NCI-H2107 treated with DMSO at 0.1 percent for 48 hours (cell line): ENCODE measurements at regions not wholly inside any gene's neighbourhood (a gene's known extent, or its start where the extent isn't known, plus 50 kb on each side); places are given as distances from the start of the nearest gene placed in this dataset.
"Not testable (repeated sequence)": the region's sequence is repeated elsewhere in the genome, so short reads cannot be mapped to it uniquely, and the experiment has no call there.

ENCODE experiments used
- DNase-seq: peaks from one replicate; lab custom pipeline; 2025; ENCODE audit not compliant: unreplicated experiment; lab: John Stamatoyannopoulos, UW

DNA sequence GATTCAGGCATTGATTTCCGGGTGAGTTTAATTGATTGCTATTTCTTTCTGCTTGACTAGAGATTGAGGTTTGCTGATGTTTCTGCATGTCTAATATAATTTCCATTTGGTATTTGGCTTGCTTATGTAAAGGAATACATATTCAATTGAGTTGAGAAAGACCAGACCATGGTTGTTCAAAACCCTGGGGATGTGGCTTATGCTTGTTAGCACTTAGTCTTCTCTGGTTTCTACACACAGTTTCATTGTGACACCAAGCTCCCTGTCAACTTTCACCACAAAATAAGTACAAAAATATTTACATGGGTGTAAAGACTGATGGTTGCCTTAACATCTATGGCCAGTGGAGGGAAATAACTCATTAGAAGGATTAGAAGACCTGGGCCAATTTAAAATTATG, 209.6 kb downstream of the CDH26 start:
- DNase-seq: no peak

GRCh38 chr20:60168963-60169362, 210.7 kb downstream of the CDH26 start:
- no peak for DNase-seq

- DNase-seq: no peak
Measured at GRCh38 chr20:60170116-60170515, 211.9 kb downstream of the CDH26 start.

- no peak for DNase-seq
Measured at GRCh38 chr20:60171313-60171712, 213.1 kb downstream of the CDH26 start.

GRCh38 chr20:60171738-60172137, 213.5 kb downstream of the CDH26 start:
- DNase-seq: no peak

GRCh38 chr20:60172346-60172984, 214.2 kb downstream of the CDH26 start:
- no peak for DNase-seq

DNA sequence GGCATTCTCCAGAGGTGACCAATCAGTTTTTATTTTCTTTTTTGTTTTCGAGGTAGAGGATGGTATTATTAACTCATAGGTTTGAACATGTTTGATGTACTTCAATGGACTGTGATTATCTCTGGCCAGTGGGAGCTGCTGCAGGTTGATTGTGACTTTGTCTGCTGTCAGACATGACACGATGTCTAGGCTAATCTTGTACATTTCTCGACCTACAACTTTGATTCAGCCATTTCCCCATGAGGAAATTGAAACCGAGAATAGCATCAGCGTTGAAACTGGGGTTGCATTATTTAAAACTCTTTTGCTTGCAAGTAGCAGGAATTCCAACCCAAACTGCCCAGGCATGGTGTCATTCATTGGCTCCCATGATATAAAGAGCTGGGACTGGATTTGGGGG, 218.9 kb downstream of the CDH26 start:
- no peak for DNase-seq

DNA sequence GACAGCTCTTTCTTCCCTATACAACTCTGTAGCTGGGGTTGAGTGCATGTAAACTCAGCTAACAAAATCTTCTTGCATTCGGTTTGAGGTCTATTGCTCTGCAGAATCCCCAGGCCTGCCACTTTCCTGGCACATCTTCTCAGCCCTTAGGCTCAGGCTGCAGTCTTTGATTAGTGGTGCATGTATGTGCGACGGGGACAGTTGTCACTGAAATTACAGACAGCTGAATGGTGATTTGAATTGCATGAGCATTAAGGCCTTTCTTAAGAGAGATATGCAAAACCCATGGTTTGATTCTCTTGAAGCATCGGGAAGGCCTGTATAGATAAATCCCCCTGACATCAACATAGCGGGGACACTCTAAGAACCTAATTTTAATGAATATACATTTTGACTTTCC, 222.8 kb downstream of the CDH26 start:
- no peak for DNase-seq

DNA sequence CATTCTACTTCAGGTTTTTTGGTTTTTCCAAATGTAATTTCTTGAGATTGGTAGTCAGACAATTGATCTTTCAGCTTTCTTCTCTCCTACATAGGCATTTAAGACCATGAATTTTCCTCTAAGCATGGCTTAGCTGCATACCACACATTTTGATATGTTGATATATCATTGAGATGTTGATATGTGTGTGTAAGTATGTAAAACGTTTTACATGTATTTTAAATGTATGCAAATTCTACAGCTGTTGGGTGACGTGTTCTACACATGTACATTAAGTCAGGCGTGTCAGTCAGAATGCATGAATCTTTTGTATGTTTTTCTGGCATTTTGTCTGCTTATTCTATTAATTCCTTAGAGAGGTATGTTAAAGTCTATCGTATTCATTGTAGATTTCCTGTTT, 228.2 kb downstream of the CDH26 start:
- DNase-seq: no peak

- DNase-seq: no peak
Measured at GRCh38 chr20:60187683-60188082, 229.5 kb downstream of the CDH26 start.

DNA sequence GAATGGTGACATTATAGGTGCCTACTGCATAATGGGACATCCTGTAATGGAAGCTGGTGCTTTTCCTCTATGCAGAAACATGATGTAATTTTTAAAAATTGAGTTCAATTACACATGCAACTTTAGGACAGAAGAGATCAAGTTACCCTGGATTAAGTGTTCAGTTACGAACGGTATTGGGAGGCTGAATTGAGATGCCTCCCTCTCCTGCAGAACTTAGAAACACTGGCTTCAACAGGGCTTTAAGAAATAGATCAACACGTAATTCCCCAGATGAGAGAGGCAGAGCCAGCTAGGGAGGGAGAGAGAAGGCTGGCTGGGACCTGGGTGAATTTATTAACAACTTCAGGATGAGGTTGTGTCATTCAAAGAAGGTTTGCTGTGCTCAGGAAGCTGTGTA, 232.8 kb downstream of the CDH26 start:
- DNase-seq: peak; percentile 37

DNA sequence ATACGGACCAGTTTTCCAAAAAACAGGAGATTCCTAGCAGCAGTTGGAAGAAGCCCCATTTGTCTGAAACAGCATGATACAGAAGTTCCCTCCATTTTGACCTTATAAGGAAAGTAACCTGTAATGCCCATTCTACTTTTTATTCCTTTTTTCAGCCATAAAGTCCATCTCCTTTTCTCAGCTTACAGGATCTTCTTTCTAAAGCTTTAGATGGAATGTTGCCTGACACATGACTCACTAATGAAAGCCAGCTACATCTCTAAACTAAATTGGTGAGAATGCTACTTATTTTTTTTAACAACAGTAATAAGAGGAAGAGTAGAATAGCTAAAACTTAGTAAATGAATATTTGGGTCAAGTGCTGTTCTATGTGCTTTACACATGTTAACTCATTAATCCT, 234.1 kb downstream of the CDH26 start:
- no peak for DNase-seq

DNA sequence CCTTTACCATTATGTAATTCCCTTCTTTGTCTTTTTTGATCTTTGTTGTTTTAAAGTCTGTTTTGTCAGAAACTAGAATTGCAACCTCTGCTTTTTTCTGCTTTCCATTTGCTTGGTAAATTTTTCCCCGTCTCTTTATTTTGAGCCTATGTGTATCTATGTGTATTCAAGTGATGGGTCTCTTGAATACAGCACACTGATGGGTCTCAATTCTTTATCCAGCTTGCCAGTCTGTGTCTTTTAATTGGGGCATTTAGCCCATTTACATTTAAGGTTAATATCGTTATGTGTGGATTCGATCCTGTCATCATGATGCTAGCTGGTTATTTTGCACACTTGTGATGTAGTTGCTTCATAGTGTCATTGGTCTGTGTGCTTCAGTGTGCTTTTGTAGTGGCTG, 240.9 kb downstream of the CDH26 start:
- not testable (repeated sequence) for DNase-seq

GRCh38 chr20:60199866-60200265, 241.6 kb downstream of the CDH26 start:
- no peak for DNase-seq

GRCh38 chr20:60200305-60200918, 242.2 kb downstream of the CDH26 start:
- no peak for DNase-seq

- DNase-seq: no peak
Measured at GRCh38 chr20:60201198-60201835, 243.1 kb downstream of the CDH26 start.

- DNase-seq: no peak
Measured at GRCh38 chr20:60202046-60202445, 243.8 kb downstream of the CDH26 start.

DNA sequence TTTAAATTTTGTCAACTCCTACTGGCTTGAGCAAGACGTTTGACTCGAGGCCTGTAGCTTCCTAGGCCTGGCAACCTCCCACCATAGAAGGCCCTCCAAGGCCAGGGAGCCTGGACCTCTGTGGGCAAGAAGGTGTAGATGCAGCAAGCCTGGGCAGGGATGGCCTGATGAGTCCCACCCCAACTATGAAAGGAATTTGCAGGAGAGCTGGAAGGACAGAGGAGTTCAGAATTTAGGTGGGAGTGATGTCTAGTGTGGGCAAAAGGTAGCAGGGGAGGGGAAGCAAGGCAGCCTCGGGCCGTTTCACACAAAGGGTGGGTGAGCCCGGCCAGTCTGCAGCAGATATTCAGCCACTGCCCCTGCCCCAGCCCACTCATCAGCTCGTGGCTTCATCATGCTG, 245.2 kb downstream of the CDH26 start:
- DNase-seq: no peak

DNA sequence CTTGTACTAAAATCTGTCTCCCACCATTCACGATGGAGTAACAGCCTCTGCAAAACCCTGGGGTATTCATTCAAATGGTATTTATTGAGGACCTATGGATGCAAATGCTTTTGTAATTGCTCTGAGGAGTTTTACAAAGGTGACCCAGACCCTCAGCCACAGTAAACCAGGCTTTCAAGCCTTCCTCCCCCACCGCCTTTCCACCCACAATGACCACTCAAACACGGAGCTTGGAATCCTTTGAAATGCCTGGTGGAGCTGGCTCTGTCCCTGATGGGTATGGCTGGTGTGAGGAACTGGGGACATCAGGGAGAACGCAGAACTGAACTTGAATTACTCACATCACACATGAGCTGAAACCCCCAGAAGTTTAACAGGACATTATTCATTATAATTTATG, 246.4 kb downstream of the CDH26 start:
- no peak for DNase-seq

DNA sequence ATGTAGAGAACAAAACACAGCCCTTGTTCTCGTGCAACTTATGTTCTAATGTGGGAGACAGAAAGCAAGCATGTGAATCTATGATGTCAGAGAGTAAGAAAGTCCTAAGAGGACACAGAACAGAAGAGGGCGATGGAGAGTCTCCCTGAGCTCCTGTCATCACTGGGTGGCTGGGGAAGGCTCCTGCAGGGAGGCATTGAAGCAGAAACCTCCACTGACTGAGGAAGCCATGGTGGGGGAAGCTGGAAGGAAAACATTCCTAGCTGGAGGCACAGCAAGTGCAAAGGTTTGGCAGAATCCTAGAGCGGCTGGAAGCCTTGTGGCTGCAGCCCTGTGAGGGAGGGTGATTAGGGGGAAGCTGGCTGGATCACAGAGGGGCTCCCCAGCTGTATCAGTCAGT, 248.0 kb downstream of the CDH26 start:
- no peak for DNase-seq

DNA sequence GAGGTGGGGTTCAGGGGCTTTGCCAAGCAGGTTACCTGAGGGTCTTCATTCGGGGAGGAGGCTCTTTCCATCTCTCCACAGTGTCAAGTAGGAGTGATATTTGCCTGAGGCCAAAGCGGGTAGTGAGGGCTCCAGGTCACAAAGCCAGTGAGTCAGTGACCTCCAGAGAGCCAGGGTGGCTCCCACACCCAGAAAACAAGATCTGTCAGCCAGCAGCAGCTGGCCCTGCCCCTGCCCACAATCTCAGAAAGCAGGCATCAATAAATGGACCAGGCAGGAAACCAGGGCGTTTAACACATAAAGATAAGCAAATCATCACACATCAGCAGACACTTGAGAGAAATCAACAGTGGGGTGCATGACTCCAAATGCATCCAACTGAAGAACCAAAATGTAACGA, 250.8 kb downstream of the CDH26 start:
- no peak for DNase-seq

DNA sequence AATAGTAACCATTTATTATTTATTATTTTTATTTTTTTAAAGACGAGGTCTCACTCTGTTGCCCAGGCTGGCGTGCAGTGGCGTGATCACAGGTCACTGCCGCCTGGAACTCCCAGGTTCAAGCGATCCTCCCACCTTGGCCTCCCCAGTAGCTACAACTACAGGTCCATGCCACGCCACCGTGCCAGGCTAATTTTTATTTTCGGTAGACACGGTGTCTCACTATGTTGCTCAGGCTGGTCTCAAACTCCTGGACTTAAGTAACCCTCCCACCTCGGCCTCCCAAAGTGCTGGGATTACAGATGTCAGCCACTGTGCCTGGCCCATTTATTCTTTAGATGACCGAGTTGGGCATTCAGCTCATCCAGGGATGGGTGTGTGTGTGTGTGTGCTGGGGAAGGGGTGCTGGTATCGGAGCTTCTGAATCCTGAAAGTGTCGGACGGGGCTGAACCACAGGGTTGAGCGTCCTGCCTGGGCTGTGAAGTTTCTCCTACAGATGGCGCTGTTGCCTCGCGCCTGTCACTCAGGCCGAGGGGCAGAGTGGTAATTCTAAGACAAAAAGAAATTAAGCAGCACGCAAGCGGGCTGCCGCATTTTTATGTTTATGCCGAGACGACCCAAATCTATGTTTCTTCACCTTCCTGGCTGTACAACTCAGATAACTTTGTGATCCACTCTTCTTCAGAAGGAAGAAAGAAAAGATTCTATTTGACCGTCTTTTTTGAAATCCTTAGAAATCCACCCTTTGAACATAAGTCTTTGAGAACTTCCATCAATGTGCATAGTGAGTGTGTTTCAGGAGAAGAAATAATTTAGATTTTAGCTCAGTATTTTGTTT, 252.8 kb downstream of the CDH26 start:
- no peak for DNase-seq
